H1 (cell line): ENCODE measurements at regions not wholly inside any gene's neighbourhood (a gene's known extent, or its start where the extent isn't known, plus 50 kb on each side); places are given as distances from the start of the nearest gene placed in this dataset. TPM values are rescaled to one million over a fixed set of nuclear protein-coding genes. Genes with fewer than 3 reads are reported as not detected.

Experiments used
- BACH1 ChIP-seq: IDR thresholded peaks from 2 replicates; pipeline ENCODE4 v1.6.1; 2012; ENCODE audit warnings: low read length, improper control_type of control experiment
- CTCF ChIP-seq, 3 experiments: IDR thresholded peaks; 1 replicate in 2 of 3; 2 replicates in 1 of 3; pipeline versions ENCODE4 v1.5.1 to v1.6.1; 2011; ENCODE audit warnings: low read length in 3 of 3, mild to moderate bottlenecking in 3 of 3, inconsistent platforms in 2 of 3, low read depth in 1 of 3, moderate library complexity in 1 of 3; ENCODE audit not compliant: insufficient read depth in 1 of 3; ENCODE audit errors: control extremely low read depth in 1 of 3
- FOSL1 ChIP-seq: IDR thresholded peaks from 2 replicates; pipeline ENCODE4 v1.6.1; 2011; ENCODE audit warnings: mild to moderate bottlenecking, low read depth, low read length, moderate library complexity; ENCODE audit not compliant: insufficient read depth
- JUND ChIP-seq: IDR thresholded peaks from 2 replicates; pipeline ENCODE4 v1.6.1; 2011; ENCODE audit warnings: mild to moderate bottlenecking, improper control_type of control experiment, low read length
- SIN3A ChIP-seq, 2 experiments: IDR thresholded peaks in 1 of 2; conservative IDR thresholded peaks in 1 of 2; 2 replicates each; pipeline ENCODE4 v1.6.1; 2011 to 2012; ENCODE audit warnings: low read length in 2 of 2, improper control_type of control experiment in 1 of 2, low read depth in 1 of 2, mild to moderate bottlenecking in 1 of 2
- TAF1 ChIP-seq: IDR thresholded peaks from 2 replicates; pipeline ENCODE4 v1.6.1; 2011; ENCODE audit warnings: mild to moderate bottlenecking, low read depth, low read length
- small RNA-seq: library from polyadenylated mRNA; stranded (forward); fragments of <200 nt; extraction: miRNeasy Mini kit (QIAGEN cat#:217004); gene quantifications from one replicate; pipeline ENCODE3, GENCODE V24; 2013; ENCODE audit not compliant: insufficient read depth

- TF ChIP-seq CTCF (IDR thresholded peaks at IDR 0.05; ENCODE audit: control extremely low read depth in 1 of 3, insufficient read depth in 1 of 3, low read depth in 1 of 3, low read length in 3 of 3) = no peak
- no peak for TF ChIP-seq BACH1
- no peak for TF ChIP-seq TAF1
- no peak for TF ChIP-seq JUND
- no peak for TF ChIP-seq SIN3A (conservative IDR thresholded peaks at IDR 0.05 in 1 of 2, IDR thresholded peaks at IDR 0.05 in 1 of 2; ENCODE audit: low read depth in 1 of 2, low read length in 2 of 2)
- TF ChIP-seq FOSL1 = no peak
Measured at GRCh38 chr1:182111496-182111895, 50.0 kb upstream of the ZNF648 start (continued).

Small RNAs in the stretch of these regions (small RNA-seq; reads per million reads assigned to genes)
- gene RNU6-152P = not detected
